ENCODE measurements at regions not wholly inside any gene's neighbourhood (a gene's known extent, or its start where the extent isn't known, plus 50 kb on each side); places are given as distances from the start of the nearest gene placed in this dataset.

- H3K27ac ChIP-seq (ENCODE audit: low read length) = no peak overlapping the region
- no peaks in the 10 kb centered on the region for H3K9me3 ChIP-seq (ENCODE audit: control insufficient read depth, low read depth, low read length)
- no peak for DNase-seq
- no peaks in the 10 kb centered on the region for H3K4me1 ChIP-seq (ENCODE audit: control insufficient read depth, insufficient read depth, low read length)
- WGBS (ENCODE audit: insufficient coverage, low lambda C conversion rate) = no CpG with 5 or more reads among the region's 2 CpGs
- H3K4me3 ChIP-seq (ENCODE audit: low read length) = no peak overlapping the region
- no peaks in the 10 kb centered on the region for H3K36me3 ChIP-seq (ENCODE audit: control insufficient read depth, insufficient read depth, low read length)
- no peaks in the 10 kb centered on the region for H3K27me3 ChIP-seq (ENCODE audit: control insufficient read depth, insufficient read depth, low read length)
Measured at GRCh38 chr3:146796078-146796477, 190.9 kb upstream of the PLSCR5 start.

GRCh38 chr3:146783446-146783845 lies 178.3 kb upstream of the PLSCR5 start:
- Histone ChIP-seq H3K36me3 (ENCODE audit: control insufficient read depth, insufficient read depth, low read length) (no peaks in the 10 kb centered on the region), H3K27ac (ENCODE audit: low read length) (no peak overlapping the region), H3K4me3 (ENCODE audit: low read length) (no peak overlapping the region), H3K27me3 (ENCODE audit: control insufficient read depth, insufficient read depth, low read length) (no peaks in the 10 kb centered on the region), H3K9me3 (ENCODE audit: control insufficient read depth, low read depth, low read length) (no peaks in the 10 kb centered on the region), H3K4me1 (ENCODE audit: control insufficient read depth, insufficient read depth, low read length) (no peaks in the 10 kb centered on the region)
- 75% methylated on average over 2 of the region's 2 CpGs for WGBS (ENCODE audit: insufficient coverage, low lambda C conversion rate)
- no peak for DNase-seq

GRCh38 chr3:146781606-146782005 lies 176.5 kb upstream of the PLSCR5 start:
- no peak for DNase-seq
- Histone ChIP-seq H3K27ac (ENCODE audit: low read length) (no peak overlapping the region), H3K36me3 (ENCODE audit: control insufficient read depth, insufficient read depth, low read length) (no peaks in the 10 kb centered on the region), H3K9me3 (ENCODE audit: control insufficient read depth, low read depth, low read length) (no peaks in the 10 kb centered on the region), H3K4me3 (ENCODE audit: low read length) (no peak overlapping the region), H3K27me3 (ENCODE audit: control insufficient read depth, insufficient read depth, low read length) (no peaks in the 10 kb centered on the region), H3K4me1 (ENCODE audit: control insufficient read depth, insufficient read depth, low read length) (no peaks in the 10 kb centered on the region)
- WGBS (ENCODE audit: insufficient coverage, low lambda C conversion rate) = 46% methylated on average over 2 of the region's 2 CpGs

- no peaks in the 10 kb centered on the region for H3K36me3 ChIP-seq (ENCODE audit: control insufficient read depth, insufficient read depth, low read length)
- H3K27ac ChIP-seq (ENCODE audit: low read length) = no peak overlapping the region
- H3K4me1 ChIP-seq (ENCODE audit: control insufficient read depth, insufficient read depth, low read length) = no peaks in the 10 kb centered on the region
- H3K27me3 ChIP-seq (ENCODE audit: control insufficient read depth, insufficient read depth, low read length) = no peaks in the 10 kb centered on the region
- no peaks in the 10 kb centered on the region for H3K9me3 ChIP-seq (ENCODE audit: control insufficient read depth, low read depth, low read length)
- WGBS (ENCODE audit: insufficient coverage, low lambda C conversion rate) = no CpG with 5 or more reads among the region's 3 CpGs
- no peak overlapping the region for H3K4me3 ChIP-seq (ENCODE audit: low read length)
- DNase-seq = no peak
Measured at GRCh38 chr3:146781059-146781458, 175.9 kb upstream of the PLSCR5 start.

GRCh38 chr3:146780251-146780650 lies 175.1 kb upstream of the PLSCR5 start:
- no peaks in the 10 kb centered on the region for H3K36me3 ChIP-seq (ENCODE audit: control insufficient read depth, insufficient read depth, low read length)
- no CpG with 5 or more reads among the region's 2 CpGs for WGBS (ENCODE audit: insufficient coverage, low lambda C conversion rate)
- no peaks in the 10 kb centered on the region for H3K9me3 ChIP-seq (ENCODE audit: control insufficient read depth, low read depth, low read length)
- no peaks in the 10 kb centered on the region for H3K4me1 ChIP-seq (ENCODE audit: control insufficient read depth, insufficient read depth, low read length)
- H3K27me3 ChIP-seq (ENCODE audit: control insufficient read depth, insufficient read depth, low read length) = no peaks in the 10 kb centered on the region
- H3K27ac ChIP-seq (ENCODE audit: low read length) = no peak overlapping the region
- H3K4me3 ChIP-seq (ENCODE audit: low read length) = no peak overlapping the region
- DNase-seq = no peak

GRCh38 chr3:146777941-146778340 lies 172.8 kb upstream of the PLSCR5 start:
- Histone ChIP-seq H3K27me3 (ENCODE audit: control insufficient read depth, insufficient read depth, low read length) (no peaks in the 10 kb centered on the region), H3K9me3 (ENCODE audit: control insufficient read depth, low read depth, low read length) (no peaks in the 10 kb centered on the region), H3K36me3 (ENCODE audit: control insufficient read depth, insufficient read depth, low read length) (no peaks in the 10 kb centered on the region), H3K4me1 (ENCODE audit: control insufficient read depth, insufficient read depth, low read length) (no peaks in the 10 kb centered on the region), H3K27ac (ENCODE audit: low read length) (no peak overlapping the region), H3K4me3 (ENCODE audit: low read length) (no peak overlapping the region)
- no peak for DNase-seq

- no CpG with 5 or more reads among the region's 34 CpGs for WGBS (ENCODE audit: insufficient coverage, low lambda C conversion rate)
- H3K27me3 ChIP-seq (ENCODE audit: control insufficient read depth, insufficient read depth, low read length) = no peaks in the 10 kb centered on the region
- no peaks in the 10 kb centered on the region for H3K4me1 ChIP-seq (ENCODE audit: control insufficient read depth, insufficient read depth, low read length)
- no peaks in the 10 kb centered on the region for H3K36me3 ChIP-seq (ENCODE audit: control insufficient read depth, insufficient read depth, low read length)
- no peak overlapping the region for H3K4me3 ChIP-seq (ENCODE audit: low read length)
- no peak overlapping the region for H3K27ac ChIP-seq (ENCODE audit: low read length)
- H3K9me3 ChIP-seq (ENCODE audit: control insufficient read depth, low read depth, low read length) = peaks cover 6% of the 10 kb centered on the region
- DNase-seq = no peak
Measured at GRCh38 chr3:146772211-146772743, 167.1 kb upstream of the PLSCR5 start.

- DNase-seq = no peak
- Histone ChIP-seq H3K9me3 (ENCODE audit: control insufficient read depth, low read depth, low read length) (peaks cover 6% of the 10 kb centered on the region), H3K4me3 (ENCODE audit: low read length) (no peak overlapping the region), H3K27me3 (ENCODE audit: control insufficient read depth, insufficient read depth, low read length) (no peaks in the 10 kb centered on the region), H3K4me1 (ENCODE audit: control insufficient read depth, insufficient read depth, low read length) (no peaks in the 10 kb centered on the region), H3K27ac (ENCODE audit: low read length) (no peak overlapping the region), H3K36me3 (ENCODE audit: control insufficient read depth, insufficient read depth, low read length) (no peaks in the 10 kb centered on the region)
- no CpG with 5 or more reads among the region's 1 CpG for WGBS (ENCODE audit: insufficient coverage, low lambda C conversion rate)
Measured at GRCh38 chr3:146770881-146771280, 165.7 kb upstream of the PLSCR5 start.

GRCh38 chr3:146770301-146770700 lies 165.2 kb upstream of the PLSCR5 start:
- peaks cover 6% of the 10 kb centered on the region for H3K9me3 ChIP-seq (ENCODE audit: control insufficient read depth, low read depth, low read length)
- no peak for DNase-seq
- no peak overlapping the region for H3K4me3 ChIP-seq (ENCODE audit: low read length)
- H3K27ac ChIP-seq (ENCODE audit: low read length) = no peak overlapping the region
- H3K4me1 ChIP-seq (ENCODE audit: control insufficient read depth, insufficient read depth, low read length) = no peaks in the 10 kb centered on the region
- 80% methylated on average over 1 of the region's 2 CpGs for whole genome bisulfite sequencing (ENCODE audit: insufficient coverage, low lambda C conversion rate)
- no peaks in the 10 kb centered on the region for H3K27me3 ChIP-seq (ENCODE audit: control insufficient read depth, insufficient read depth, low read length)
- no peaks in the 10 kb centered on the region for H3K36me3 ChIP-seq (ENCODE audit: control insufficient read depth, insufficient read depth, low read length)

- no peaks in the 10 kb centered on the region for H3K9me3 ChIP-seq (ENCODE audit: control insufficient read depth, low read depth, low read length)
- no peaks in the 10 kb centered on the region for H3K4me1 ChIP-seq (ENCODE audit: control insufficient read depth, insufficient read depth, low read length)
- H3K27ac ChIP-seq (ENCODE audit: low read length) = no peak overlapping the region
- WGBS (ENCODE audit: insufficient coverage, low lambda C conversion rate) = 88% methylated on average over 1 of the region's 1 CpG
- no peak for DNase-seq
- no peaks in the 10 kb centered on the region for H3K36me3 ChIP-seq (ENCODE audit: control insufficient read depth, insufficient read depth, low read length)
- H3K4me3 ChIP-seq (ENCODE audit: low read length) = no peak overlapping the region
- no peaks in the 10 kb centered on the region for H3K27me3 ChIP-seq (ENCODE audit: control insufficient read depth, insufficient read depth, low read length)
Measured at GRCh38 chr3:146757759-146758158, 152.6 kb upstream of the PLSCR5 start.

- no peak overlapping the region for H3K4me3 ChIP-seq (ENCODE audit: low read length)
- H3K36me3 ChIP-seq (ENCODE audit: control insufficient read depth, insufficient read depth, low read length) = no peaks in the 10 kb centered on the region
- H3K27ac ChIP-seq (ENCODE audit: low read length) = no peak overlapping the region
- WGBS (ENCODE audit: insufficient coverage, low lambda C conversion rate) = no CpG with 5 or more reads among the region's 2 CpGs
- H3K4me1 ChIP-seq (ENCODE audit: control insufficient read depth, insufficient read depth, low read length) = no peaks in the 10 kb centered on the region
- no peak for DNase-seq
- H3K9me3 ChIP-seq (ENCODE audit: control insufficient read depth, low read depth, low read length) = no peaks in the 10 kb centered on the region
- no peaks in the 10 kb centered on the region for H3K27me3 ChIP-seq (ENCODE audit: control insufficient read depth, insufficient read depth, low read length)
Measured at GRCh38 chr3:146750196-146750595, 145.1 kb upstream of the PLSCR5 start.
